ENCODE measurements at regions not wholly inside any gene's neighbourhood (a gene's known extent, or its start where the extent isn't known, plus 50 kb on each side); places are given as distances from the start of the nearest gene placed in this dataset.

GRCh38 chr4:73676136-73676535, 55.9 kb upstream of the RASSF6 start:
- no peak for TF ChIP-seq CTCF (IDR thresholded peaks at IDR 0.05)
- no peak for TF ChIP-seq POLR2A (IDR thresholded peaks at IDR 0.05)

Data from esophagus squamous epithelium (tissue), 4 donors.